LNCAP (cell line): ENCODE measurements at regions not wholly inside any gene's neighbourhood (a gene's known extent, or its start where the extent isn't known, plus 50 kb on each side); places are given as distances from the start of the nearest gene placed in this dataset.

Experiments used
- TF ChIP-seq, protein P1 (sequence below): fragments of 450-650 bp; IDR thresholded peaks from 2 replicates; pipeline ENCODE4 v1.5.1; 2017; ENCODE audit warnings: mild to moderate bottlenecking

DNA sequence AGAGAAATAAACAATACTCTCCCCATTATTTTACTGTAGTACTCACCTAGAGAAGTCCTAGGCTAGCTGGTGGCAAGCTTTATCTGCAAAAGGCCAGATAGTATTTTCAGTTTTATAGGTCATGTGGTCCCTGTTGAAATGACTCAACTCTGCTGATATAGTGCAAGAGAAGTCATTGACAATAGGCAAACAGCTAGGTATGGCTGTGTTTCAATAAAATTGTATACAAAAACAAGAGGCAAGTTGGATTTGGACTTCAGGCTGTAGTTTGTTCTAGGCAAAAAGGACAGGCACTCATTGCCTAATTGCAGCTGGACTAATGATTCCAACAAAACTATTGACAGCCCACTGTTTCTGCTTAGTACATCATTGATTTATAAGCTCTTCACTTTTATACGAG is 328.0 kb upstream of the PDZRN3 start:
- TF ChIP-seq, protein P1, sequence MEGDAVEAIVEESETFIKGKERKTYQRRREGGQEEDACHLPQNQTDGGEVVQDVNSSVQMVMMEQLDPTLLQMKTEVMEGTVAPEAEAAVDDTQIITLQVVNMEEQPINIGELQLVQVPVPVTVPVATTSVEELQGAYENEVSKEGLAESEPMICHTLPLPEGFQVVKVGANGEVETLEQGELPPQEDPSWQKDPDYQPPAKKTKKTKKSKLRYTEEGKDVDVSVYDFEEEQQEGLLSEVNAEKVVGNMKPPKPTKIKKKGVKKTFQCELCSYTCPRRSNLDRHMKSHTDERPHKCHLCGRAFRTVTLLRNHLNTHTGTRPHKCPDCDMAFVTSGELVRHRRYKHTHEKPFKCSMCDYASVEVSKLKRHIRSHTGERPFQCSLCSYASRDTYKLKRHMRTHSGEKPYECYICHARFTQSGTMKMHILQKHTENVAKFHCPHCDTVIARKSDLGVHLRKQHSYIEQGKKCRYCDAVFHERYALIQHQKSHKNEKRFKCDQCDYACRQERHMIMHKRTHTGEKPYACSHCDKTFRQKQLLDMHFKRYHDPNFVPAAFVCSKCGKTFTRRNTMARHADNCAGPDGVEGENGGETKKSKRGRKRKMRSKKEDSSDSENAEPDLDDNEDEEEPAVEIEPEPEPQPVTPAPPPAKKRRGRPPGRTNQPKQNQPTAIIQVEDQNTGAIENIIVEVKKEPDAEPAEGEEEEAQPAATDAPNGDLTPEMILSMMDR: no peak

DNA sequence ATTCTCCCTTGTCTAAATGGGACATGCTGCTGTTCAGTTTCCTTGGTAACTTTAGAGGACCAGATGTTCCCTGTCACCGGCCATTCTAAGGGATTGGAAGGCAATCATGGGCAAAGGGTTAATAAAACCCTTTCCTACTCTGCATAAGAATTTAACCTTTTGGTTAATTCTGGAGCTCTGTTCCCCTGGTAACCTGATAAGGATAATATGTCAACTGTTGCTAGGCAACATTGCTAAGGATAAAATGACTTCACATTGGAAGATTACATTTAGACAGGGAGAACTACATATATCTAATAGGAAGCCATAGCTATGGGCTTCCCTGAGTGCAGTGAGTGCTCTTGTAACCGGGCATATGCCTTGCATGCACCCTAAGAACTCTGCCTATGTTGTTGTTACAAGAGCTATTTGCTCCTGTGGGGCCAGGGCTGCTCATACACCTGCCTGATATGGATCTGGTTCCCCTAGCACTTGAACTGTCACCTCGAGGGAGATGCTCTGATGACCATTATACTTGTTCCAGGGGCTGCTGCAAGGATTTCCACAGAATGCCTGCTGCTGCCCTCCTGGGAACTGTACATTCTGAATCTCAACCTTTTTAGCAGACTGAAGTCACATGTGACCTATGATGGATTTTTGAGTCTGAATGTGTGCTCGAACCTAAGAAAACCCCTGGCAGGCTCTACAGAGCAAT is 326.3 kb upstream of the PDZRN3 start:
- TF ChIP-seq, protein P1: no peak

DNA sequence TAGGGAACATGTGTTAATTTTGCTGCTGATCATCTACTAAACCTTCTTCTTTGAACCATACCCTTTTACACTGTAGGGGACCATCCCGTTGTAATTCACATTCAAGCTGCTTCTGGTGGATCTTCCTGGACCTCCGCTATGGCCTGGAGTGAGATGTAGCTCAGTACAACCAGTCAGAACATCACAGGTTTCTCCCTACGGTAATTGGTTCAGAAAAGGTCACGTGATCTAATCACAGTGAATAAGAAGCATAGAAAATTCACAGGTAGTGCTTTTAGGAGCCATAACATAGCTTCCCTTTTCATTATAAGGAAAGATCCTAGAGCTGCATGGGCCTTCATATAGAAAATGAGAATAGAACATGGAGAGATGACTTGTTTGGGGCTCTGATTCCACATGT is 320.8 kb upstream of the PDZRN3 start:
- TF ChIP-seq, protein P1: no peak

DNA sequence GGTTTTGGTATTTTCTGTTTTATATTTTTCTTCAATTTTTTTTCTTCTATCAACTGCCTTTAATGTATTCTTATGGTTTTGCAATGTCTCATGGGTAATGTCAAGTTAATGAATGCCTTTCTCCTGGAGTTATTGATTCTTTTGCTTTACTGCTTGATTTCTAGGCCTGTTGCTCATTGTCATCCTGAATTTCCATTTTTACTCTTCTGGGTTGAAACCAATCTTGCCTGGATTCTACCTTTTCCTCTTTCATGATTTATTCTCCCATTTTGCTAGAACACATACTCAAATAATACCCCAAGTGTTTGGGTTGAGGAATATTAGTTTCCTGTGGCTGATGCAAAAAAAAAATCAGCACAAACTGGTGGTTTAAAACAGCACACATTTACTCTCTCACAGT is 315.2 kb upstream of the PDZRN3 start:
- TF ChIP-seq, protein P1: no peak

DNA sequence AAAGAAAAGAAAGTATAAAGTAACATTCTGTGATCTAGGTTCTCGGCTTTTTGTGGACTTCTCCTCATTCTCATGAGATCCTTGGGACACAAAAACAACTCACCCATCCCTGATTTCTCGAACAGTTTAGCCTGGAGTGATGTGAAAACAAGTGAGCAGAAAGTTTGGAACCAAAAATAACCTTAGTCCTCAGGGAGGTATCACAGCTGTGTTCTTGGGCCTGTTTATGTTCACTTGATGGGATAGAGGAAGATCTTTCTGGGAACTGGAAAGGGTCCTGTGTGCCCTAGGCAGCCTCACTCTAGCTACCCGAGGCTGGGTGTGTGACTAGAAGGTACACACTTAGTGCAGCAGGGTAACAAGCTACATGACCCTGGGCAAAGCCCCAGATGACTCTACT is 308.8 kb upstream of the PDZRN3 start:
- TF ChIP-seq, protein P1: no peak

DNA sequence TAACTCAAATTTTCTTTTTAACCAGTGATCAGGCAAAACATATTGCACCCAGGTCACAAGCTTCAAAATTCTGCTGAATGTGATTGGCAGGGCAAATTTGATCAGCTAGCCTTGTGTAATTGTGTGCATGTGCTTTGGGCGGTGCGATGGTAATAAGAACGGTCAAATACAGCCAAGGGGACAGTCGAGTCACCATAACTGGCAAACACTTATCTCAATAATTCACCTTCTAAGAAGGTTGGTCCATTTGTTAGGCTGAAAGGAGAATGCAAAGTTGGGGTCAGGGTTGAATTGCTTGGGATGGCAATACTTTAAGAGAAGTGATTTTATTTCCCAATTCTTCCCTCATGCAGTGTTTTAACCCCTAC is 302.4 kb upstream of the PDZRN3 start:
- TF ChIP-seq, protein P1: no peak

DNA sequence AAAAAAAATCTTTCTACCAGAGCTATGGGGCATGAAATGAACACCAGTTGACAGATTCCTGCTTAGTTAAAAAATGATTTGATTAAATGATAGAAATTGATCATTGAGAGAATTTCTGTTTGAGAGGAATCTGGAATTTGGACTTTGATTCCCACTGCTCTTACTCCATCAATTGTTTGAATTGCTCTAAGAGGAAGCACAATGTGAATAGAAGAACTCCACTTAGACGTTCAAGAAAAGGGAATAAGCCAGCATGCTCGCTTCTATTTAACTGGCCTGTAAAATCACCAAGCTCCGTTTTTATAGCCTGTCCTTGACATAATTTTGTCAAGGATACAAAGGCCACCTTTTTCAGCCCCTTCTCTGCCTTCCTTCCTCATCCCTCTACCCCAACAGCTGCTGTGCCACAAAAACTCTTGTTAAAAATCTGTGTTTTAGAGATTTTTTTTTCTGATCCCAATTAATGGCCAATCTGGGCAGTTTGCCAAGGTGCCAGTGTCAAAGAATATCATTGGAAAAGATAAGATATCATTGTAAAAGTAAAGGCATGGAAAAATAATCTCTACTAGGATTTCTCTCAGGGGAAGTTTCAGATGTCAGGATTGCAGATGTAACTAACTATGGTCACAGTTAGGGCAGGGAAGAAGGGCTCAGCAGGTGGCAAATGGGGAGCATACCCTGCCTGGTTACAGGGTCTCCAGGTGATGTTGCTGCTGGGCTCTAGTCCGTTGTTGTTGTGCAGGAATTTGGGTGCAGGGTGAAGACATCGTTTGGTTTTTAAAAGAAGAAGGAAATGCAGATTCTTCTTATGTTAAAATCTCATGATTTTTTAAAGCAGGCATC is 301.8 kb upstream of the PDZRN3 start:
- TF ChIP-seq, protein P1: no peak
